ENCODE measurements at regions not wholly inside any gene's neighbourhood (a gene's known extent, or its start where the extent isn't known, plus 50 kb on each side); places are given as distances from the start of the nearest gene placed in this dataset.

- peak; percentile 28 for DNase-seq (ENCODE audit: low read depth in 2 of 2)
Observed at GRCh38 chr1:222171005-222171404, 376.9 kb downstream of the HHIPL2 start.

GRCh38 chr1:222168621-222169020, 379.3 kb downstream of the HHIPL2 start:
- no peak for DNase-seq (ENCODE audit: low read depth in 2 of 2)

- no peak for DNase-seq (ENCODE audit: low read depth in 2 of 2)
Observed at GRCh38 chr1:222167896-222168295, 380.0 kb downstream of the HHIPL2 start.

- peak; percentile 26 to 36 for DNase-seq (ENCODE audit: low read depth in 2 of 2)
Observed at GRCh38 chr1:222167111-222167510, 380.8 kb downstream of the HHIPL2 start.

- no peak for DNase-seq (ENCODE audit: low read depth in 2 of 2)
Observed at GRCh38 chr1:222165629-222166028, 382.3 kb downstream of the HHIPL2 start.

- no peak for DNase-seq (ENCODE audit: low read depth in 2 of 2)
Observed at GRCh38 chr1:222163895-222164294, 384.0 kb downstream of the HHIPL2 start.

- DNase-seq (ENCODE audit: low read depth in 2 of 2): no peak
Observed at GRCh38 chr1:222161676-222162075, 386.2 kb downstream of the HHIPL2 start.

GRCh38 chr1:222157612-222158011, 390.3 kb downstream of the HHIPL2 start:
- DNase-seq (ENCODE audit: low read depth in 2 of 2): no peak

- DNase-seq (ENCODE audit: low read depth in 2 of 2): no peak
Observed at GRCh38 chr1:222140206-222140605, 398.3 kb upstream of the DUSP10 start.

- no peak for DNase-seq (ENCODE audit: low read depth in 2 of 2)
Observed at GRCh38 chr1:222138095-222138494, 396.2 kb upstream of the DUSP10 start.

GRCh38 chr1:222136869-222137268, 395.0 kb upstream of the DUSP10 start:
- no peak for DNase-seq (ENCODE audit: low read depth in 2 of 2)

- DNase-seq (ENCODE audit: low read depth in 2 of 2): no peak
Observed at GRCh38 chr1:222129041-222129440, 387.2 kb upstream of the DUSP10 start.

GRCh38 chr1:222127526-222128152, 385.8 kb upstream of the DUSP10 start:
- no peak for DNase-seq (ENCODE audit: low read depth in 2 of 2)

- DNase-seq (ENCODE audit: low read depth in 2 of 2): no peak
Observed at GRCh38 chr1:222127096-222127495, 385.2 kb upstream of the DUSP10 start.

GRCh38 chr1:222126052-222126451, 384.2 kb upstream of the DUSP10 start:
- DNase-seq (ENCODE audit: low read depth in 2 of 2): no peak

- DNase-seq (ENCODE audit: low read depth in 2 of 2): no peak
Observed at GRCh38 chr1:222124602-222125001, 382.7 kb upstream of the DUSP10 start.

- DNase-seq (ENCODE audit: low read depth in 2 of 2): no peak
Observed at GRCh38 chr1:222123111-222123510, 381.2 kb upstream of the DUSP10 start.

GRCh38 chr1:222117809-222118208, 375.9 kb upstream of the DUSP10 start:
- DNase-seq (ENCODE audit: low read depth in 2 of 2): no peak

- no peak for DNase-seq (ENCODE audit: low read depth in 2 of 2)
Observed at GRCh38 chr1:222114536-222115156, 372.8 kb upstream of the DUSP10 start.

GRCh38 chr1:222109836-222110235, 367.9 kb upstream of the DUSP10 start:
- no peak for DNase-seq (ENCODE audit: low read depth in 2 of 2)

GRCh38 chr1:222107975-222108374, 366.1 kb upstream of the DUSP10 start:
- no peak for DNase-seq (ENCODE audit: low read depth in 2 of 2)

- no peak for DNase-seq (ENCODE audit: low read depth in 2 of 2)
Observed at GRCh38 chr1:222107267-222107666, 365.4 kb upstream of the DUSP10 start.

- DNase-seq (ENCODE audit: low read depth in 2 of 2): no peak
Observed at GRCh38 chr1:222106377-222106776, 364.5 kb upstream of the DUSP10 start.

- DNase-seq (ENCODE audit: low read depth in 2 of 2): no peak
Observed at GRCh38 chr1:222105861-222106260, 364.0 kb upstream of the DUSP10 start.

Data from fibroblast of skin of left quadriceps (primary cell).